Hepatocyte (in vitro differentiated cells): ENCODE measurements at regions not wholly inside any gene's neighbourhood (a gene's known extent, or its start where the extent isn't known, plus 50 kb on each side); places are given as distances from the start of the nearest gene placed in this dataset.

ENCODE experiments used
- EZH2 ChIP-seq: fragments of 200-600 bp; sonication (generic); IDR thresholded peaks from 2 replicates; pipeline ENCODE4 v1.6.1; 2016; ENCODE audit warnings: antibody characterized with exemption, mild to moderate bottlenecking, borderline replicate concordance
- TF ChIP-seq, protein P1 (sequence below): fragments of 200-600 bp; sonication (generic); IDR thresholded peaks from 2 replicates; pipeline ENCODE4 v1.5.1; 2016; ENCODE audit warnings: antibody characterized with exemption, mild to moderate bottlenecking; ENCODE audit not compliant: poor library complexity

DNA sequence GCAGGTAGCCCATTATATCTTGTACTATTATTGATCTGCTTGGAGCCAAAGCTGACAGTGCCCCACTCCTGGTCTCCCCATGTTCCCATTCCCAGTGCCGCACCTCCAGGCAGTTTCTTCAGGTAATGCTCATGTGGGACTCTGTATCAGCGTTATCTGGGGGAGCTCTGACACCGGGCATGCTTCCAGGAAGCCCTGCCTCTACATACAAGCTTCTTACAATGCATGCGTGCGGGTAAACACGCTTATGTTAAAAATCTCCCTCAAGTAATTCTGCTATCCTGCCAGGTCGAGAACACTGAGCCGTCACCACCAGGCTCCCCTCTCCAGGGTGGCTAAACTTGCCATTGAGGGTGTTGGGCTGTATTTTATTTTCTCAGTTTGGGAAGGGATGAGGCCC is 61.6 kb upstream of the LBX1 start:
- TF ChIP-seq, protein P1, sequence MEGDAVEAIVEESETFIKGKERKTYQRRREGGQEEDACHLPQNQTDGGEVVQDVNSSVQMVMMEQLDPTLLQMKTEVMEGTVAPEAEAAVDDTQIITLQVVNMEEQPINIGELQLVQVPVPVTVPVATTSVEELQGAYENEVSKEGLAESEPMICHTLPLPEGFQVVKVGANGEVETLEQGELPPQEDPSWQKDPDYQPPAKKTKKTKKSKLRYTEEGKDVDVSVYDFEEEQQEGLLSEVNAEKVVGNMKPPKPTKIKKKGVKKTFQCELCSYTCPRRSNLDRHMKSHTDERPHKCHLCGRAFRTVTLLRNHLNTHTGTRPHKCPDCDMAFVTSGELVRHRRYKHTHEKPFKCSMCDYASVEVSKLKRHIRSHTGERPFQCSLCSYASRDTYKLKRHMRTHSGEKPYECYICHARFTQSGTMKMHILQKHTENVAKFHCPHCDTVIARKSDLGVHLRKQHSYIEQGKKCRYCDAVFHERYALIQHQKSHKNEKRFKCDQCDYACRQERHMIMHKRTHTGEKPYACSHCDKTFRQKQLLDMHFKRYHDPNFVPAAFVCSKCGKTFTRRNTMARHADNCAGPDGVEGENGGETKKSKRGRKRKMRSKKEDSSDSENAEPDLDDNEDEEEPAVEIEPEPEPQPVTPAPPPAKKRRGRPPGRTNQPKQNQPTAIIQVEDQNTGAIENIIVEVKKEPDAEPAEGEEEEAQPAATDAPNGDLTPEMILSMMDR = no peak
- TF ChIP-seq EZH2 = no peak
